ENCODE measurements at regions not wholly inside any gene's neighbourhood (a gene's known extent, or its start where the extent isn't known, plus 50 kb on each side); places are given as distances from the start of the nearest gene placed in this dataset.

DNA sequence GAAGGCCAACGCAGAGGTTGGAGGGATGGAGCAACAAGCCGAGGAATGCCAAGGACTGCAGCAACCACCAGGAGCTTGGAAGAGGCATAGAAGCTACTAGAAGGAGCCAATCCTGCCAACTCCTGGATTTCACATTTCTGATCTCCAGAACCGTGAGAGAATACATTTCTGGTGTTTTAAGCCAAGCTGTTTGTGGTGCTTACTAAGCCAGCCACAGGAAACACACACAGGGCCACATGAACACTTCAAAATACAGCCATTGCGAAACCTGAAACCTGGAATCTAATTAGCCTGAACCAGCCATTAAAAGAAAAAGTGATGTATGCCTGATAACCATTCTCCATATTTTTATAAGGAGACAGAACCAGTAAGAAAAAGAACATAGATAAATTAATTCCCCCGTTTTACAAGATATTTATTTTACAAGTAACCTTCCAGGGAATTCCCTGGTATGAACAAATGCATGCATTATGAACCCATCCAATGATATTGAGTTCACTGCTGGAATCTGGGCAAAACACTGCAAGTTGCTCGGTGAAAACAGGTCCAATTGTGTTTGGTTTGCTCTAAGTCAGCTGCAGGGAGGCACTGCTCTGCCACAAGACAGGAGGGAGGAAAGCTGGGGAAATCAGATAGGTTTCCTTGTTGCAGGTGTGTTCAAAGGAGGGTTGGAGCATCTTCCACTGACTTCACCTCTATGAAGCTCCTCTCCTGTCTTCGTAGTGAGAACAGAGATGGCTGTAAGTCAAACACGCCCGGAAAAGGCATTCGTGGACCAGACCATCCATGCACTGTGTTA, 70.2 kb downstream of the ETS2 start:
- DNase-seq (no peak), ATAC-seq (ENCODE audit: low read depth in 2 of 2) (no peak)
- Mint-ChIP-seq H3K4me1 (peaks cover 0 to under 1% (median 0%) of the 10 kb centered on the region in 3 donors), H3K4me3 (no peak overlapping the region), H3K9me3 (peaks cover 0 to 30% (median 11%) of the 10 kb centered on the region in 7 donors), H3K27me3 (peaks cover 17 to 26% (median 24%) of the 10 kb centered on the region in 3 donors), H3K27ac (no peak overlapping the region), H3K36me3 (no peaks in the 10 kb centered on the region)

Measured in naive B cell (primary cell).